Gastrocnemius medialis (tissue), 4 donors: ENCODE measurements at regions not wholly inside any gene's neighbourhood (a gene's known extent, or its start where the extent isn't known, plus 50 kb on each side); places are given as distances from the start of the nearest gene placed in this dataset.

Experiments
- POLR2A ChIP-seq, 2 donors: fragments of 450-650 bp; IDR thresholded peaks; one replicate each; pipeline ENCODE4 v1.6.1; 2017; ENCODE audit warnings: antibody characterized with exemption in 2 of 2, mild to moderate bottlenecking in 2 of 2, moderate library complexity in 2 of 2
- TF ChIP-seq, protein P1 (sequence below), 5 experiments: fragments of 450-650 bp in 3 of 5; fragments of 200-600 bp in 2 of 5; sonication (generic) in 2 of 5; IDR thresholded peaks in 4 of 5; conservative IDR thresholded peaks in 1 of 5; 1 replicate in 4 of 5; 2 replicates in 1 of 5; pipeline ENCODE4 v1.5.1; 2016 to 2019; ENCODE audit warnings: antibody characterized with exemption in 5 of 5, mild to moderate bottlenecking in 3 of 5, moderate library complexity in 3 of 5

DNA sequence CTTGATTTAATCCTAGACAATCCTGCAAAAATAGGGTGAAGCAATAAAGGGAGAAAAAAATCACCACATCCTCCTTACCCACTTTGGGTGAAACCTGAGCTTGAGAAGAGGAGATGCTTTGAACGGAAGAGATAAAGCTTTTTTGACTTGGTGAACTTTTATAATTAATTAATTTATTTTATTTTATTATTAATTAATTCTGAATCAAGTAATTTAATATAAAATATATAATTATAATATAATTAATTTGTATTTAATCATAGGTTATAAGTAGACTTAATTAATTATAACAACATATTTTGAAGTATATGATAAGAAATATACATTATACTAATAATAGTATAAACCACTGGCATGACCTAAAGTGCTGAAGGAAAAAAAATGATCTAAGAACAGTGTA is 2164.8 kb downstream of the LRRC4C start:
- TF ChIP-seq, protein P1, sequence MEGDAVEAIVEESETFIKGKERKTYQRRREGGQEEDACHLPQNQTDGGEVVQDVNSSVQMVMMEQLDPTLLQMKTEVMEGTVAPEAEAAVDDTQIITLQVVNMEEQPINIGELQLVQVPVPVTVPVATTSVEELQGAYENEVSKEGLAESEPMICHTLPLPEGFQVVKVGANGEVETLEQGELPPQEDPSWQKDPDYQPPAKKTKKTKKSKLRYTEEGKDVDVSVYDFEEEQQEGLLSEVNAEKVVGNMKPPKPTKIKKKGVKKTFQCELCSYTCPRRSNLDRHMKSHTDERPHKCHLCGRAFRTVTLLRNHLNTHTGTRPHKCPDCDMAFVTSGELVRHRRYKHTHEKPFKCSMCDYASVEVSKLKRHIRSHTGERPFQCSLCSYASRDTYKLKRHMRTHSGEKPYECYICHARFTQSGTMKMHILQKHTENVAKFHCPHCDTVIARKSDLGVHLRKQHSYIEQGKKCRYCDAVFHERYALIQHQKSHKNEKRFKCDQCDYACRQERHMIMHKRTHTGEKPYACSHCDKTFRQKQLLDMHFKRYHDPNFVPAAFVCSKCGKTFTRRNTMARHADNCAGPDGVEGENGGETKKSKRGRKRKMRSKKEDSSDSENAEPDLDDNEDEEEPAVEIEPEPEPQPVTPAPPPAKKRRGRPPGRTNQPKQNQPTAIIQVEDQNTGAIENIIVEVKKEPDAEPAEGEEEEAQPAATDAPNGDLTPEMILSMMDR (IDR thresholded peaks at IDR 0.05 in 4 of 5, conservative IDR thresholded peaks at IDR 0.05 in 1 of 5), result no peak
- no peak for TF ChIP-seq POLR2A (IDR thresholded peaks at IDR 0.05)
